ENCODE measurements at regions not wholly inside any gene's neighbourhood (a gene's known extent, or its start where the extent isn't known, plus 50 kb on each side); places are given as distances from the start of the nearest gene placed in this dataset.

DNA sequence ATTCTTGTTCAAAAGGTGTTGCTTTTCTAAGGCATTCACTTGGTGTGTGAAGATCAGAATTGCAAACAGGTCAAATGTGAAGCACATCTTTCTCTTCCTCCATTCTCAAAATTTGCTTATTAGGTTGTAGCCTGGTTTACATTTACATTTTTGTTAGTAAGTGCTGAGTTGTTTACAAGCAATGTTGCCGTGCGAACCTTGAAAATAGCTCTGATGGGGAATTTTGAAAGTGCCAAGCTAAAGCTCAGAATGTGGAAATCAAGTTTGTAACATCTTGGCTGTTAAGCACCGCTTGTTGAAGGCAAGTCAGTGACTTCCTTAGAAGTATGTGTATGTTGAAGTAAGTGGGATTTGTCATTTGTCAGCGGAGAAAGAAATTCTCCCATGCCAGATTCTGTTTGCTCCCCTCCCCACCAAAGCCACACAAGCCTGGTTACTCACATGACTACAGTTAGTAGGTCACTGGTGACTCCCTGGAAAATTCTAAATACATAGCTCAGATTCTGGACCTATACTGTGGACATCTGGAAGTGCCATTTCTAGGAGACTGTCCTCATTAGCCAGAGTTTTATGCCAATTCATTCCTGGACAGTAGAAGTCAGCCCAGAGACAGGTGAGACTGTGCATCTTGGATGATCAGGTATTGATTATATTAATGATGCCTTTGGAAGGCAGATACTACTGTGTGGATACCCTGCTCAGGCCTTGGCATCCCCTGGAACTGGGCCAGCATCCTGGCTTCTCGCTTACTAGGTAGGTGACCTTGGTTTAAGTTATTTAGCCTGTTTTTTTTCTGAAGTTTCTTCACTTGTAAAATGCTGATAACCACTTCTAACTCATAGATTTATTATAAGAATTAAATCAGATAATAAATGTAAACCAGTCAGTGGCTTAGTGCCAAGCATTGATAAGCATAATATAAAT, 390.6 kb upstream of the SEMA6D start:
- no peak for DNase-seq (ENCODE audit: low read depth)

GRCh38 chr15:47331829-47332393, 385.4 kb upstream of the SEMA6D start:
- peak; percentile 83 for DNase-seq (ENCODE audit: low read depth)

DNA sequence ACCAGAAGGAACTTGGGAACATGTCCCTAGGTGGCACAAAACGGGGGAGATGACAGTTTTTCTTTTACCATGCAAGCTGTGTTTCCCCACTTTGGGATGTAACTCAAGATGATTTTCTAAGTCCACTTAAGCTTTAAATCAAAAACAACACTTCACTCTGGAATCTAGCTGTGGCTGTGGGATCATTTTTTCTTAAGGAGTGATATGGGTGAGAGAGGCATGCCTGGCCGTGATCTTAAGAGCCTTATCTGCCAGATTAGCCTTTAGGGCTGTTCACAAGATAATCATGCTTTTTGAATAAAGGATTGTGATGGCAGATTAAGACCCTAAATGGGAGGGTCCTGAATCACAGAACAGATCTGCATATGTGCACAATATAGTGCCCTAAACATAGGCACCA, 384.8 kb upstream of the SEMA6D start:
- no peak for DNase-seq (ENCODE audit: low read depth)

DNA sequence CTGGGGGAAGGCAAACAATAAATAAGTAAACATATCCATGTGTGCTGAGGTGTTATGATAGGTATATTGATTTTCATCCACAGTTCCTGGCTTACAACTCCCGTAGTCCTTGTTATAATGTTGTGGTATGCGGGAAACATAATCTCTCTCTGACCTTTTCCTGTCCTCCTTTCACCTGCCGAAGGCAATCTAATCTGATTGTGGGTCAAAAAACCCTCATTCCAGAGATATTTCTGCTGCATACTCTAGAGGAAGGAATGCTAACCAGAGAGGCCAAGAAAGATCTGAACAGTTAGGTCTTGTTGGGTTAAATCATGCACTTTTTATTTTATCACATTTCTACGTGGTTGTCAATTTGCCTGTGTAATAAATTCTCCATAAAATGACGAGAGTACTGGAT, 383.6 kb upstream of the SEMA6D start:
- DNase-seq (ENCODE audit: low read depth) = no peak

DNA sequence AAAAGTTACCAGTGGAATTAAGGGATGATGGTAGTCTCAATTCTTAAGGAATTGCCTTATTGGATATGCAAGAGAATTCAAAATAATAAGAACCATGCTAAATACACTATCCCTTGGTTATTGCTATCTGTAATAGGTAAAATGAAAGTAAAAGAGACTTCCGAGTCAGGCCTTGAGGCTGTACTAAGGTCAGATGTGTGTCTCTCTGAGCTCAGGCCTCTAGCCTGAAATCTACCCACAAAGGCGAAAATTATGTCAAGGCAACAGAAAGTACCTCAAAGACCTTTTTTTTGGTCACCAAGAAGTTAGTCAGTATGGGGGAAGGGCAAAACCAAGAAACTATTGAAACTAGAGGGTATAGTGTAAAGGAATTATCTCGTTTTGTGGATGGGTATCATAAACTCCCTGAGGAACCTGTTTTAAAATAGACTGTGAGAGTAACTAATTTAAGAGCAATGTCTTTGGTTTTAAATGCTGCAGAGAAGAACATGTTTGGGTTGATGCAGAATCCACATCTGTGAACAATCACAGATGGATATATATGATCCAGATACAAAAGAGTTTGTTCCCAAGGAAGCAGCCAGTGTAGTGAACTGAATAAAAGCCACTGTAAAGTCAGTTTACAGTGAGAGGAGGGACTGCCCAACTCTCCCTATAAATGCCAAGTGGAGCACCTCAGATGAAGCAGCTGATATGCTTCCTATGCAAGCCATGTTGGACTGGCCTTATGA, 382.3 kb upstream of the SEMA6D start:
- no peak for DNase-seq (ENCODE audit: low read depth)

- no peak for DNase-seq (ENCODE audit: low read depth)
These were observed 380.2 kb upstream of the SEMA6D start for GRCh38 chr15:47337106-47337505.

- no peak for DNase-seq (ENCODE audit: low read depth)
These were observed 379.5 kb upstream of the SEMA6D start for GRCh38 chr15:47337836-47338235.

GRCh38 chr15:47338771-47339170, 378.5 kb upstream of the SEMA6D start:
- DNase-seq (ENCODE audit: low read depth) = no peak

- DNase-seq (ENCODE audit: low read depth) = no peak
These were observed 377.3 kb upstream of the SEMA6D start for GRCh38 chr15:47339800-47340570.

DNA sequence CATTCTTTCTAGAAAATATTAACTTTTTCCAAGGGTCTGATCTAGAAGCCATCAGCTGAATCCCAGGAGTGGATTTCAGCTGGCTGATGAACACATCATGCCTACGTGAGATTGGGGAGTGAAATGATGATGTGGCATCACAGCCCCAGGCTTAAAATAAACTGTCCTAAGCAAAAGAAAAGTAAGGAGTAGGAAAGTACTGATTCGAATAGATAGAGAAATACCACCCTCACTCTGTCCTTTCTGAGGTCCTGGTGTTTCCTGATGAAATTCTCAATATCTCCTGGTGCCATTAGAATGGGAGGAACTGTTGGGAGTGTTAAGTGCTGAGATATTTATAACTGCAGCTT, 376.8 kb upstream of the SEMA6D start:
- no peak for DNase-seq (ENCODE audit: low read depth)

GRCh38 chr15:47349179-47349578, 368.1 kb upstream of the SEMA6D start:
- no peak for DNase-seq (ENCODE audit: low read depth)

GRCh38 chr15:47351501-47351900, 365.8 kb upstream of the SEMA6D start:
- no peak for DNase-seq (ENCODE audit: low read depth)

DNA sequence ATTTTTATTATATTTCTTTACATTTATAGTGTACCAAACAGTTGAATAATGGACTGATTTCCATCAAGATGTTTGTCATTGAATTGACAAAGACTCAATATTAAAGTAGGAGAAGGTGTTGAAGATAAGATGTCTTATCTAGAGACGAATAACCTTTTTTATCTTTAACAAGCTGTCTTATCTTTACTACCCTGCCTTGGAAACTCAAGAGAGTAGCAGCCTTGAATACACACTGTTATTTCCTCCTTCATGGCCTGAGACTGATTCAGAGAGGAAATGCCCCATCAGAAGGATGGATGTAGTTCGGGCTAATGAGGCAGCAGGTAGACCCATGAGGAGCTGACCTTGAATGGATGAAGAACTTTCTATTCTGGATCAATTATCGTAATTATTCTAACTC, 365.1 kb upstream of the SEMA6D start:
- DNase-seq (ENCODE audit: low read depth) = no peak

- no peak for DNase-seq (ENCODE audit: low read depth)
These were observed 361.5 kb upstream of the SEMA6D start for GRCh38 chr15:47355759-47356158.

GRCh38 chr15:47356297-47356696, 361.0 kb upstream of the SEMA6D start:
- no peak for DNase-seq (ENCODE audit: low read depth)

GRCh38 chr15:47358876-47359275, 358.4 kb upstream of the SEMA6D start:
- DNase-seq (ENCODE audit: low read depth) = no peak

DNA sequence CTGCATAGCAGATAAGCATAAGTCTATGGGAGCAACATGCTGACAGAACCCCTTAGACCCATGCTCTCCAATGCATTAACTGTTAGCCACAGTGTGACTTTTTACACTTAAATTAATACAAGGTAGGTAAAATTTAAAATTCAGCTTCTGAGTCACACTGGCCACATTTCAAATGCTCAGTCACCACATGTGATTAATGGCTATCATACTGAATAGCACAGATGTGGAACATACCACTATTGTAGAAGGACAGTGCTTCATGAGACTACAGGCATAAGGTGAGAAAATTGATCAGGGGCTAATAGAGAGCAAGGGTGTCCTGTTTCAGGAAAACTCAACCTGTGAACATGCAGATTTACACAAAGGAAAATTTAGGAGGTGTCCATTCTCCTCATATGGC, 357.0 kb upstream of the SEMA6D start:
- DNase-seq (ENCODE audit: low read depth) = no peak

GRCh38 chr15:47362118-47362905, 355.0 kb upstream of the SEMA6D start:
- DNase-seq (ENCODE audit: low read depth) = no peak

DNA sequence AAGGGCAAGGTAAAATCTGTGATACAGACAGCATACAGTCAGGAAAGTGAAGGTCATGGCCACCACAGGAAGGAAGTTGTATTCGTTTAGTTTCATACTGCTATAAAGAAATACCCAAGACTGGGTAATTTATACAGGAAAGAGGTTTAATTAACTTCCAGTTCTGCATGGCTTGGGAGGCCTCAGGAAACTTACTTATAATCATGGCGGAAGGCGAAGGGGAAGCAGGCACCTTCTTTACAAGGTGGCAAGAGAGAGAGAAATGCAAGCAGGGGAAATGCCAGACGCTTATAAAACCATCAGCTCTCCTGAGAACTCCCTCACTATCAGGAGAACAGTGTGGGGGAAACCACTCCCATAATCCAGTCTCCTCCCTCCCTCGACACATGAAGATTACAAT, 353.7 kb upstream of the SEMA6D start:
- DNase-seq (ENCODE audit: low read depth) = no peak

DNA sequence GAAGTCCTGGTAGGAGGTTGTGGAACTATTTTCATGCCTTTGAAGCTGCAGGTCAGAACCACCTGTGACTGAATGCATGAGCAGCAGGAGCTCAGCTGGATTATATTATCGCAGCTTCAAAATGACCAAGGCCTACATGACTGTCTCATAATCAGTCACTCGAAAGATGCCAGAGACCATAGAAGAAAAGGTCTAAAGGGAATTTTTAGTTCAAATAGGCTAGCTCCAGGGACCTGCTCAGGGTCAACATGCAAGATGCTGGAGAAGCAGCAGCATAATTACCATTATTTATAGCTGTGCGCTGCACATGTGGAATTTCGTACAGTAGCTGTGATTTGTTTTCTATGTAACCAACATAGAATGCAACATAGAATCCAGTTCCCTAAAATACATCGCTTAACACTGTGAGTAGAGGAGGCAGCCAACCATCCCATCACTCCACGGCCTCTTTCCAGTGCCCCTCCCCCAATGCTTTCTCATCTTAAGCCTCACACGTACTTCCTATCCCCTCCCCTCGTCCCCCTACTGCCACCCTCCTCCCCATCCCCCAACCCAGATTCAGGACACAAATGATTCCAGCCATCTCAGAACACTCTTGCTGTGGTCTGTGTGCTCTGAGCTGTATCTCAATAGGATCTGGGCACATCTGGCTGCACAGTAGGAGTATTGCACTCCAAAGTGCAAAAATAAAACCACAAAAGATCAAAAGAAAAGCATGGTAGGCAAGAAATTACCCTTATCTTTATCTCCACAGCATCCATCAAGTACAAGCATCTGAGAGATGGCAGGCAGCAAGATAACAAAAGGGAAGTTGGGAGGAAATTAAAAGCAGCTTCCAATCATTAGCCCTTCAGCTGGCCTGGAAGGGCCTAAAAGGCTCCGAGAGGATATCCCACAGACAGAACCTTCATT, 352.8 kb upstream of the SEMA6D start:
- DNase-seq (ENCODE audit: low read depth) = no peak

Measured in renal cortical epithelial cell (primary cell).